Small intestine (tissue), 7 donors: ENCODE measurements at regions not wholly inside any gene's neighbourhood (a gene's known extent, or its start where the extent isn't known, plus 50 kb on each side); places are given as distances from the start of the nearest gene placed in this dataset.

Experiments
- DNase-seq, 2 donors: peaks; one replicate each; pipeline versions ENCODE4 v3.0.0 to v3.0.0-alpha.2; 2013
- FAIRE-seq: peaks from 2 replicates; lab custom pipeline; 2012; peaks lifted over from hg19 to GRCh38; lab: Jason Lieb, UNC
- H3K27ac ChIP-seq, 3 donors: one replicate each; pipeline ENCODE4 v1.5.1; 2013; ENCODE audit warnings: low read length in 2 of 3, mild to moderate bottlenecking in 2 of 3, control low read depth in 1 of 3, inconsistent platforms in 1 of 3, low read depth in 1 of 3, moderate library complexity in 1 of 3
- H3K27me3 ChIP-seq, 3 donors: one replicate each; pipeline ENCODE4 v1.6.1; 2013; ENCODE audit warnings: low read length in 3 of 3, inconsistent platforms in 1 of 3; ENCODE audit not compliant: control insufficient read depth in 3 of 3, insufficient read depth in 3 of 3
- H3K36me3 ChIP-seq, 3 donors: one replicate each; pipeline ENCODE4 v1.6.1; 2013; ENCODE audit warnings: low read length in 3 of 3, inconsistent platforms in 1 of 3, low read depth in 1 of 3, mild to moderate bottlenecking in 1 of 3, moderate library complexity in 1 of 3; ENCODE audit not compliant: control insufficient read depth in 3 of 3, insufficient read depth in 2 of 3
- H3K4me1 ChIP-seq, 3 donors: one replicate each; pipeline ENCODE4 v1.6.1; 2013; ENCODE audit warnings: low read length in 2 of 3, inconsistent platforms in 1 of 3, low read depth in 1 of 3, mild to moderate bottlenecking in 1 of 3, moderate library complexity in 1 of 3; ENCODE audit not compliant: control insufficient read depth in 3 of 3, insufficient read depth in 2 of 3
- H3K4me3 ChIP-seq, 3 donors: one replicate each; pipeline ENCODE4 v1.5.1; 2013; ENCODE audit warnings: low read length in 3 of 3, control low read depth in 1 of 3, inconsistent platforms in 1 of 3, low read depth in 1 of 3, mild to moderate bottlenecking in 1 of 3, moderate library complexity in 1 of 3
- H3K9me3 ChIP-seq, 2 donors: one replicate each; pipeline ENCODE4 v1.6.1; 2013; ENCODE audit warnings: low read depth in 1 of 2, low read length in 1 of 2; ENCODE audit not compliant: control insufficient read depth in 2 of 2, insufficient read depth in 1 of 2
- WGBS, 3 donors: extraction: QIAGEN DNeasy Blood & Tissue Kit; methylation state at CpG; one replicate each; pipeline ENCODE4 v1.1.7; 2013; 5-methylcytosine and 5-hydroxymethylcytosine counted together
- donor health status: healthy with polysubstance abuse.
- donor health status: control.
- donor health status: control.
- donor health status: Bipolar disorder and iron deficiency.
- donor health status: healthy.

GRCh38 chr2:176682278-176682677 is 413.0 kb downstream of the MTX2 start:
- H3K4me1 ChIP-seq, result no peaks in the 10 kb centered on the region
- no peaks in the 10 kb centered on the region for H3K9me3 ChIP-seq
- DNase-seq (no peak), FAIRE-seq (no peak)
- peaks cover 0 to 13% (median 9%) of the 10 kb centered on the region in 3 donors for H3K27me3 ChIP-seq
- WGBS, 3 donors, result 41 to 51% (median 49%) methylated on average over 3 of the region's 3 CpGs
- H3K27ac ChIP-seq, result no peak overlapping the region
- no peak overlapping the region for H3K4me3 ChIP-seq
- H3K36me3 ChIP-seq, result no peaks in the 10 kb centered on the region

GRCh38 chr2:176683618-176684111 is 414.4 kb downstream of the MTX2 start:
- H3K36me3 ChIP-seq, result no peaks in the 10 kb centered on the region
- H3K4me1 ChIP-seq, result no peaks in the 10 kb centered on the region
- H3K27me3 ChIP-seq, result peaks cover 0 to 13% (median 9%) of the 10 kb centered on the region in 3 donors
- no peak for DNase-seq
- no peak for FAIRE-seq
- WGBS, 3 donors, result 0 to 44% (median 28%) methylated on average over 1 of the region's 1 CpG
- H3K27ac ChIP-seq, result no peak overlapping the region
- H3K4me3 ChIP-seq, result no peak overlapping the region
- no peaks in the 10 kb centered on the region for H3K9me3 ChIP-seq

GRCh38 chr2:176685908-176686307 is 416.7 kb downstream of the MTX2 start:
- FAIRE-seq, result no peak
- 60 to 68% (median 65%) methylated on average over 3 of the region's 3 CpGs for WGBS, 3 donors
- peak in 1 of 2 donors; percentile 20 for DNase-seq
- Histone ChIP-seq H3K4me3 (no peak overlapping the region), H3K4me1 (no peaks in the 10 kb centered on the region), H3K36me3 (no peaks in the 10 kb centered on the region), H3K9me3 (no peaks in the 10 kb centered on the region), H3K27me3 (peaks cover 0 to 11% (median 9%) of the 10 kb centered on the region in 3 donors), H3K27ac (no peak overlapping the region)

GRCh38 chr2:176686328-176686727 is 417.1 kb downstream of the MTX2 start:
- WGBS, 3 donors, result 75 to 79% (median 79%) methylated on average over 3 of the region's 3 CpGs
- no peak for DNase-seq
- no peak for FAIRE-seq

GRCh38 chr2:176687342-176687741 is 418.1 kb downstream of the MTX2 start:
- FAIRE-seq (no peak), DNase-seq (no peak)
- Histone ChIP-seq H3K36me3 (no peaks in the 10 kb centered on the region), H3K27ac (no peak overlapping the region), H3K4me3 (no peak overlapping the region), H3K4me1 (no peaks in the 10 kb centered on the region), H3K27me3 (peaks cover 0 to 11% (median 9%) of the 10 kb centered on the region in 3 donors), H3K9me3 (no peaks in the 10 kb centered on the region)
- WGBS, 3 donors, result 66 to 86% (median 83%) methylated on average over 4 of the region's 4 CpGs

More at GRCh38 chr2:176686328-176686727, 417.1 kb downstream of the MTX2 start:
- Histone ChIP-seq H3K27ac (no peak overlapping the region), H3K4me3 (no peak overlapping the region), H3K4me1 (no peaks in the 10 kb centered on the region), H3K27me3 (peaks cover 0 to 11% (median 9%) of the 10 kb centered on the region in 3 donors), H3K9me3 (no peaks in the 10 kb centered on the region), H3K36me3 (no peaks in the 10 kb centered on the region)

- Histone ChIP-seq H3K4me3 (no peak overlapping the region), H3K27me3 (peaks cover 0 to 11% (median 6%) of the 10 kb centered on the region in 3 donors), H3K27ac (no peak overlapping the region), H3K36me3 (no peaks in the 10 kb centered on the region), H3K4me1 (no peaks in the 10 kb centered on the region), H3K9me3 (no peaks in the 10 kb centered on the region)
- WGBS, 3 donors, result 66 to 79% (median 68%) methylated on average over 1 of the region's 1 CpG
- DNase-seq (no peak), FAIRE-seq (no peak)
These were observed 418.7 kb downstream of the MTX2 start for GRCh38 chr2:176687944-176688343.

GRCh38 chr2:176689711-176690110 is 420.5 kb downstream of the MTX2 start:
- FAIRE-seq (no peak), DNase-seq (no peak)
- H3K9me3 ChIP-seq, result no peaks in the 10 kb centered on the region
- H3K36me3 ChIP-seq, result no peaks in the 10 kb centered on the region
- WGBS, 3 donors, result 47 to 51% (median 48%) methylated on average over 1 of the region's 1 CpG
- H3K27ac ChIP-seq, result no peak overlapping the region
- H3K4me3 ChIP-seq, result no peak overlapping the region
- peaks cover 0 to 8% (median 4%) of the 10 kb centered on the region in 3 donors for H3K27me3 ChIP-seq
- no peaks in the 10 kb centered on the region for H3K4me1 ChIP-seq

- H3K36me3 ChIP-seq, result no peaks in the 10 kb centered on the region
- DNase-seq (no peak), FAIRE-seq (no peak)
- H3K27ac ChIP-seq, result no peak overlapping the region
- no peaks in the 10 kb centered on the region for H3K27me3 ChIP-seq
- no peak overlapping the region for H3K4me3 ChIP-seq
- 64 to 74% (median 71%) methylated on average over 2 of the region's 2 CpGs for WGBS, 3 donors
- H3K4me1 ChIP-seq, result no peaks in the 10 kb centered on the region
- H3K9me3 ChIP-seq, result no peaks in the 10 kb centered on the region
These were observed 422.2 kb downstream of the MTX2 start for GRCh38 chr2:176691471-176691870.

- no peak for FAIRE-seq
- Histone ChIP-seq H3K4me3 (no peak overlapping the region), H3K27me3 (no peaks in the 10 kb centered on the region), H3K9me3 (no peaks in the 10 kb centered on the region), H3K4me1 (no peaks in the 10 kb centered on the region), H3K27ac (no peak overlapping the region), H3K36me3 (no peaks in the 10 kb centered on the region)
- DNase-seq, result no peak
- WGBS, 3 donors, result 78 to 92% (median 88%) methylated on average over 1 of the region's 1 CpG
These were observed 423.3 kb downstream of the MTX2 start for GRCh38 chr2:176692533-176692932.
